ENCODE measurements at regions not wholly inside any gene's neighbourhood (a gene's known extent, or its start where the extent isn't known, plus 50 kb on each side); places are given as distances from the start of the nearest gene placed in this dataset.

DNA sequence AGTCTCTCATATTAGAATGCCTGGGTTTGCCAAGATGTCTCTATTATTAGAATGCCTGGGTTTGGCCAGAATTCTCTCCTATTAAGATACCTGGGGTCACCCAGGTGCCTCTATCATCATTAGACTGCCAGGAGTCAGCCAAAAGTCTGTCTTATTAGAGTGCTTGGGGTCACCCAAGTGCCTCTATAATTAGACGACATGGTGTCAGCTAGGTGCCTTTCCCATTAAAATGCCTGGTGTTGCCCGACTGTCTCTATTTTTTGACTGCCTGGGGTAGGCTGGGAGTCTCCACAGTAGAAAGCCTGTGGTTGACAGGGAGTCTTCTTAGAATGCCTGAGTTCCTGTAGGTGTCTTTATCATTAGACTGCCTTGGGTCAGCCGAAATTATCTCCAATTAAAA, 1536.6 kb downstream of the UQCRFS1 start:
- TF ChIP-seq EZH2 (IDR thresholded peaks at IDR 0.05; ENCODE audit: borderline replicate concordance, low read depth, low read length, severe bottlenecking), result no peak
- TF ChIP-seq POLR2A (IDR thresholded peaks at IDR 0.05; ENCODE audit: low read depth, low read length), result no peak
- TF ChIP-seq, protein P1, sequence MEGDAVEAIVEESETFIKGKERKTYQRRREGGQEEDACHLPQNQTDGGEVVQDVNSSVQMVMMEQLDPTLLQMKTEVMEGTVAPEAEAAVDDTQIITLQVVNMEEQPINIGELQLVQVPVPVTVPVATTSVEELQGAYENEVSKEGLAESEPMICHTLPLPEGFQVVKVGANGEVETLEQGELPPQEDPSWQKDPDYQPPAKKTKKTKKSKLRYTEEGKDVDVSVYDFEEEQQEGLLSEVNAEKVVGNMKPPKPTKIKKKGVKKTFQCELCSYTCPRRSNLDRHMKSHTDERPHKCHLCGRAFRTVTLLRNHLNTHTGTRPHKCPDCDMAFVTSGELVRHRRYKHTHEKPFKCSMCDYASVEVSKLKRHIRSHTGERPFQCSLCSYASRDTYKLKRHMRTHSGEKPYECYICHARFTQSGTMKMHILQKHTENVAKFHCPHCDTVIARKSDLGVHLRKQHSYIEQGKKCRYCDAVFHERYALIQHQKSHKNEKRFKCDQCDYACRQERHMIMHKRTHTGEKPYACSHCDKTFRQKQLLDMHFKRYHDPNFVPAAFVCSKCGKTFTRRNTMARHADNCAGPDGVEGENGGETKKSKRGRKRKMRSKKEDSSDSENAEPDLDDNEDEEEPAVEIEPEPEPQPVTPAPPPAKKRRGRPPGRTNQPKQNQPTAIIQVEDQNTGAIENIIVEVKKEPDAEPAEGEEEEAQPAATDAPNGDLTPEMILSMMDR (IDR thresholded peaks at IDR 0.05; ENCODE audit: extremely low read depth in 1 of 2, insufficient read depth in 1 of 2, low read depth in 1 of 2, low read length in 2 of 2), result no peak

Measured in endothelial cell of umbilical vein (primary cell).